ENCODE measurements at regions not wholly inside any gene's neighbourhood (a gene's known extent, or its start where the extent isn't known, plus 50 kb on each side); places are given as distances from the start of the nearest gene placed in this dataset.

DNA sequence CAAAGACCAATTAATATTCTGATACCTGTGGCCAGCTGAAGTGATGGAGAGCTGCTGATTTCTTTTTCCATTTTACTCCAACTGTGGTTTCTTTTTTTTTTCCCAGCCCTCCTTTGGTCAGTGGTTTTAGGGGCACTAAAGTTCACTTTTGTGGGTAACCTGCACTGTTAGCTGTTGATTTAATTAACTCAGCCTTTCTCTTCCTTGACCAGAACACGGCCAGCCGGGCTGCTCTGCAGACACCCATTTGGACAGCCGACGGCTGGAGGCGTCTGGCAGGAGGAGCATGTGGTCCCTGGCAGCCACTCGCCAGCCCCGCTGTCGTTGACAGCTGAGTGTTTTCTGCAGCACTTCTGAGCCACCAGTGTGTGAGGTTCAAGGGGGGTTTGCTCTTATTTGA lies 136.2 kb upstream of the RUNX3 start:
- Histone ChIP-seq H4K20me1 (ENCODE audit: control insufficient read depth, insufficient read depth, low read depth, low read length) (no peaks in the 10 kb centered on the region), H3F3A (ENCODE audit: control insufficient read depth, insufficient read depth) (no peaks in the 10 kb centered on the region), H3K27ac (ENCODE audit: low read depth, low read length) (no peak overlapping the region), H3K4me1 (ENCODE audit: control insufficient read depth, low read length) (no peaks in the 10 kb centered on the region), H3K9me2 (replicated peaks; ENCODE audit: control insufficient read depth, low read length) (no peaks in the 10 kb centered on the region), H3K27me3 (ENCODE audit: control insufficient read depth, low read length) (no peaks in the 10 kb centered on the region; the same call in 1 of the 2 replicates), H3K4me3 (ENCODE audit: low read length) (no peak overlapping the region), H3K36me3 (ENCODE audit: control insufficient read depth, low read length) (no peaks in the 10 kb centered on the region), H3K9me3 (ENCODE audit: control insufficient read depth, insufficient read depth, low read length) (no peaks in the 10 kb centered on the region), H3K4me2 (ENCODE audit: low read length) (no peak overlapping the region), H3K79me2 (ENCODE audit: control insufficient read depth, low read length) (no peaks in the 10 kb centered on the region)
- TF ChIP-seq EZH2phosphoT487 (IDR thresholded peaks at IDR 0.05; ENCODE audit: borderline replicate concordance, low read length): no peak
- TF ChIP-seq CTCF (IDR thresholded peaks at IDR 0.05; ENCODE audit: low read depth, low read length, poor library complexity, severe bottlenecking): no peak

GRCh38 chr1:25065795-25066238 lies 135.7 kb upstream of the RUNX3 start:
- Histone ChIP-seq H3K27me3 (ENCODE audit: control insufficient read depth, low read length) (no peaks in the 10 kb centered on the region; the same call in 1 of the 2 replicates), H3K36me3 (ENCODE audit: control insufficient read depth, low read length) (no peaks in the 10 kb centered on the region), H3F3A (ENCODE audit: control insufficient read depth, insufficient read depth) (no peaks in the 10 kb centered on the region), H3K4me1 (ENCODE audit: control insufficient read depth, low read length) (no peaks in the 10 kb centered on the region), H3K9me2 (replicated peaks; ENCODE audit: control insufficient read depth, low read length) (no peaks in the 10 kb centered on the region), H3K4me2 (ENCODE audit: low read length) (no peak overlapping the region), H3K79me2 (ENCODE audit: control insufficient read depth, low read length) (no peaks in the 10 kb centered on the region), H3K4me3 (ENCODE audit: low read length) (no peak overlapping the region), H4K20me1 (ENCODE audit: control insufficient read depth, insufficient read depth, low read depth, low read length) (no peaks in the 10 kb centered on the region), H3K9me3 (ENCODE audit: control insufficient read depth, insufficient read depth, low read length) (no peaks in the 10 kb centered on the region), H3K27ac (ENCODE audit: low read depth, low read length) (no peak overlapping the region)
- TF ChIP-seq CTCF (IDR thresholded peaks at IDR 0.05; ENCODE audit: low read depth, low read length, poor library complexity, severe bottlenecking) (no peak), EZH2phosphoT487 (IDR thresholded peaks at IDR 0.05; ENCODE audit: borderline replicate concordance, low read length) (no peak)

DNA sequence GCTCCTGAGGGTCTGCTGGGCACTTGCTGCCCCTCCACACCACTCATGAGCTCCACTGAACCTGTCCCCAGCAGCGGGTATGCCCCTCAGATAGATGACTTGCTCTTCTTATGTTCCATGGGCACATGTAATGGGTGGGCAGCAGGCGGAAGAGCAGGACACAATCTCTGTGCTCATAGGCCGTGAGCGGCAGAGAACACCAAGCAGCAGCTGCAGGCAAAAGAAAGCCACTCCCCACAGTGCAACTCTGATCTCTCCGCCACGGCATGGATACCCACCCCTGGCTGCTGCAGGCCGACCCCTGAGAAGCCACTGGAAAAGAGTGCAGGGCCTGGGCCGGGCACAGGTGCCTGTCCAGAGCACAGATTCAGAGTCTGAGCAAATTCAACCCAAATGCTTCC lies 135.2 kb upstream of the RUNX3 start:
- Histone ChIP-seq H3K4me1 (ENCODE audit: control insufficient read depth, low read length) (no peaks in the 10 kb centered on the region), H3K4me2 (ENCODE audit: low read length) (no peak overlapping the region), H3K9me3 (ENCODE audit: control insufficient read depth, insufficient read depth, low read length) (no peaks in the 10 kb centered on the region), H3K27ac (ENCODE audit: low read depth, low read length) (no peak overlapping the region), H3K9me2 (replicated peaks; ENCODE audit: control insufficient read depth, low read length) (no peaks in the 10 kb centered on the region), H3K4me3 (ENCODE audit: low read length) (no peak overlapping the region), H3K36me3 (ENCODE audit: control insufficient read depth, low read length) (no peaks in the 10 kb centered on the region), H3K79me2 (ENCODE audit: control insufficient read depth, low read length) (no peaks in the 10 kb centered on the region), H3K27me3 (ENCODE audit: control insufficient read depth, low read length) (no peaks in the 10 kb centered on the region; the same call in 1 of the 2 replicates), H3F3A (ENCODE audit: control insufficient read depth, insufficient read depth) (no peaks in the 10 kb centered on the region), H4K20me1 (ENCODE audit: control insufficient read depth, insufficient read depth, low read depth, low read length) (no peaks in the 10 kb centered on the region)
- TF ChIP-seq EZH2phosphoT487 (IDR thresholded peaks at IDR 0.05; ENCODE audit: borderline replicate concordance, low read length): no peak
- no peak for TF ChIP-seq CTCF (IDR thresholded peaks at IDR 0.05; ENCODE audit: low read depth, low read length, poor library complexity, severe bottlenecking)

Data from DOHH2 (cell line).